ENCODE measurements at regions not wholly inside any gene's neighbourhood (a gene's known extent, or its start where the extent isn't known, plus 50 kb on each side); places are given as distances from the start of the nearest gene placed in this dataset.

DNA sequence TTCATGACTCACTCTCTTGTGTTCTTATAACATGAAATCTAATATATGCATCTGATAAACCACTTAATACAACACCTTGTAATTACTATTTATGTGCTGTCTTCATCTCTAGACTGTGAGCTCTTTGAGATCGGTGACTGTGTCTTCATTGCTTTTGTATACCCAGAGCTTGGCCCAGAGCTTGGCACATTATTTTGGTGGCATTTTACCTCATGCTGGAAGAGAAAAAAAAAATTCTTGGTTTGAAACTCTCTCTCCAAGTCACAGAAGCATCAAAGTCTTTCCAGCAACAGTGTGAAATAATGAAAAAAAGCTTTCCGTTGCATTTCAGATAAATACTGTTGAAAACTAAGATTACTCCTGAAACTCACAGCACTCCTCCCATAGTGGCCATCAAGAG lies 451.6 kb downstream of the NUF2 start:
- no peak overlapping the region for H3K27ac Mint-ChIP-seq
- H3K27me3 ChIP-seq (ENCODE audit: control insufficient read depth in 1 of 2, insufficient read depth in 2 of 2, low read length in 2 of 2), result no peaks in the 10 kb centered on the region
- no peak overlapping the region for H3K4me3 Mint-ChIP-seq
- DNase-seq (no peak), ATAC-seq (ENCODE audit: poor library complexity) (no peak)
- intact Hi-C loops (cut with DNase I, micrococcal nuclease), result no loop called here
- H3K36me3 ChIP-seq (ENCODE audit: insufficient read depth, low read length), result no peaks in the 10 kb centered on the region
- no peak overlapping the region for H3K27ac ChIP-seq (ENCODE audit: low read depth in 1 of 2, low read length in 2 of 2)
- H3K4me1 ChIP-seq (ENCODE audit: insufficient read depth, low read length), result no peaks in the 10 kb centered on the region
- H3K4me3 ChIP-seq (ENCODE audit: low read length), result no peak overlapping the region
- ChIA-PET POLR2A (no interaction called here), CTCF (no interaction called here)
- peaks cover 14% of the 10 kb centered on the region for H3K9me3 Mint-ChIP-seq
- H3K9me3 ChIP-seq (ENCODE audit: control insufficient read depth in 1 of 2, insufficient read depth in 1 of 2, low read length in 2 of 2), result no peaks in the 10 kb centered on the region
- no peaks in the 10 kb centered on the region for H3K4me1 Mint-ChIP-seq (ENCODE audit: low read depth)
- TF ChIP-seq, protein P1, sequence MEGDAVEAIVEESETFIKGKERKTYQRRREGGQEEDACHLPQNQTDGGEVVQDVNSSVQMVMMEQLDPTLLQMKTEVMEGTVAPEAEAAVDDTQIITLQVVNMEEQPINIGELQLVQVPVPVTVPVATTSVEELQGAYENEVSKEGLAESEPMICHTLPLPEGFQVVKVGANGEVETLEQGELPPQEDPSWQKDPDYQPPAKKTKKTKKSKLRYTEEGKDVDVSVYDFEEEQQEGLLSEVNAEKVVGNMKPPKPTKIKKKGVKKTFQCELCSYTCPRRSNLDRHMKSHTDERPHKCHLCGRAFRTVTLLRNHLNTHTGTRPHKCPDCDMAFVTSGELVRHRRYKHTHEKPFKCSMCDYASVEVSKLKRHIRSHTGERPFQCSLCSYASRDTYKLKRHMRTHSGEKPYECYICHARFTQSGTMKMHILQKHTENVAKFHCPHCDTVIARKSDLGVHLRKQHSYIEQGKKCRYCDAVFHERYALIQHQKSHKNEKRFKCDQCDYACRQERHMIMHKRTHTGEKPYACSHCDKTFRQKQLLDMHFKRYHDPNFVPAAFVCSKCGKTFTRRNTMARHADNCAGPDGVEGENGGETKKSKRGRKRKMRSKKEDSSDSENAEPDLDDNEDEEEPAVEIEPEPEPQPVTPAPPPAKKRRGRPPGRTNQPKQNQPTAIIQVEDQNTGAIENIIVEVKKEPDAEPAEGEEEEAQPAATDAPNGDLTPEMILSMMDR (IDR thresholded peaks at IDR 0.05), result no peak
- H3K36me3 Mint-ChIP-seq (ENCODE audit: low read depth), result no peaks in the 10 kb centered on the region
- no peaks in the 10 kb centered on the region for H3K27me3 Mint-ChIP-seq

DNA sequence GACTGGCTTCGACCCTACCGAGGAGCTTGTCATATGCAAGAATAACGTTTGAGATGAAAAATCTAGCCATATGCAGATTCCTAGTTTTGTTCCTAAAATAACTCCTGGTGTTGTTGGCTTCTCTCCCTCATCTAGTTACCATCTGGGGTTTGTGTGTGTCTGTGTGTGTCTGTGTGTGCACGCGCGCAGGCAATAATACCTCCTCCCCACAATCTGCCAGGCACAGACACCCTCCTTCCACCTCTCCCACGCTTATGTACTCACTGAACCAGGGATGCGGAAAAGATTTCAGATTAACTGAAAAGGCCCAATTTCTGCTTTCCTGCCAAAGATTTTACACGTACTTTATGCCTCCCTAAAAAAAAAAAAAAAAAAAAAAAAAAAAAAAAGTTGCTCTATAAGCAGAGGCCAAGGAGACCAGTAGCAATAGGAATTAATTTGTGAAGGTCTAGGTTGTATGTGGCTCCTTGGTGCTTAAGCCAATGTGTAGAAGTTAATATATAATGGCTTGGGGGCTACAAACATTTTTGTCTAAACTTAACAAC lies 452.7 kb downstream of the NUF2 start:
- intact Hi-C loops (cut with DNase I, micrococcal nuclease), result no loop called here
- Mint-ChIP-seq H3K4me1 (ENCODE audit: low read depth) (no peaks in the 10 kb centered on the region), H3K4me3 (no peak overlapping the region), H3K9me3 (peaks cover 14% of the 10 kb centered on the region), H3K27me3 (no peaks in the 10 kb centered on the region), H3K36me3 (ENCODE audit: low read depth) (no peaks in the 10 kb centered on the region), H3K27ac (no peak overlapping the region)
- Histone ChIP-seq H3K27ac (ENCODE audit: low read depth in 1 of 2, low read length in 2 of 2) (no peak overlapping the region), H3K36me3 (ENCODE audit: insufficient read depth, low read length) (no peaks in the 10 kb centered on the region), H3K4me3 (ENCODE audit: low read length) (no peak overlapping the region), H3K27me3 (ENCODE audit: control insufficient read depth in 1 of 2, insufficient read depth in 2 of 2, low read length in 2 of 2) (no peaks in the 10 kb centered on the region), H3K4me1 (ENCODE audit: insufficient read depth, low read length) (no peaks in the 10 kb centered on the region), H3K9me3 (ENCODE audit: control insufficient read depth in 1 of 2, insufficient read depth in 1 of 2, low read length in 2 of 2) (no peaks in the 10 kb centered on the region)
- TF ChIP-seq, protein P1 (IDR thresholded peaks at IDR 0.05), result no peak
- POLR2A ChIA-PET, result no interaction called here
- ATAC-seq (ENCODE audit: poor library complexity) (no peak), DNase-seq (no peak)
- CTCF ChIA-PET, result no interaction called here

DNA sequence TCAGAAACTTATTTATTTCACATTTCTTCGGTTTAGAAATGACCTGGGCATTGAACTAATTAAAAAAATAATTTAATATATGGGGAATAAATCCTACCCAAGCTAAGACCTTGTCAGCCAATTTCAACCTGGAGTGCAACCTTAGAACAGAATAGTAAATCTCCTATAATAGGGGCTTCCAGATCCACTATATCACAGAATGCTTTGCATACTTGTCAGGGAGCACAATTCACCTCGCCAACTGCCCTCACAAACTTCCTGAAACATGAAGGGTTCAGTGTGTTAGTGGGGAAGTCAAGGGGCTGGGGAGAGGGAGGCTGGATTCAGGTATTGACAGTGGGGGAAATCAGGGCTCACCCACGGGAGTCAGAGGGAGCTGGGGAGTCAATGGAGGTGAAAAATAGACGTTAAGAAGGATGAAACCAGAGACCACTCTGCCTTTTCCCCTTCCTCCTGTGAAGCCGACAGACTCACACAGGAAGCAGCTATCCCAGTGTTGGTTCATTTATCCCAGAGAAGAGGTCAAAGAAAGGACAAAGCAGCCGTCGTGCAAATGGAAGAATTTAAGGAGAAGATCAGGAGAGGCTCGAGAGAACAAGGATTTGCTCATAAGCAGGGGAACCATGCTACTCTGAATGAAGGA lies 453.3 kb downstream of the NUF2 start:
- Histone ChIP-seq H3K4me3 (ENCODE audit: low read length) (no peak overlapping the region), H3K27me3 (ENCODE audit: control insufficient read depth in 1 of 2, insufficient read depth in 2 of 2, low read length in 2 of 2) (no peaks in the 10 kb centered on the region), H3K36me3 (ENCODE audit: insufficient read depth, low read length) (no peaks in the 10 kb centered on the region), H3K27ac (ENCODE audit: low read depth in 1 of 2, low read length in 2 of 2) (no peak overlapping the region), H3K4me1 (ENCODE audit: insufficient read depth, low read length) (no peaks in the 10 kb centered on the region), H3K9me3 (ENCODE audit: control insufficient read depth in 1 of 2, insufficient read depth in 1 of 2, low read length in 2 of 2) (no peaks in the 10 kb centered on the region)
- ChIA-PET CTCF (no interaction called here), POLR2A (no interaction called here)
- H3K9me3 Mint-ChIP-seq, result peaks cover 14% of the 10 kb centered on the region
- no peak for DNase-seq
- H3K27me3 Mint-ChIP-seq, result no peaks in the 10 kb centered on the region
- TF ChIP-seq, protein P1 (IDR thresholded peaks at IDR 0.05), result no peak
- H3K4me1 Mint-ChIP-seq (ENCODE audit: low read depth), result no peaks in the 10 kb centered on the region
- intact Hi-C loops (cut with DNase I, micrococcal nuclease), result no loop called here
- no peak overlapping the region for H3K4me3 Mint-ChIP-seq
- H3K27ac Mint-ChIP-seq, result no peak overlapping the region
- no peak for ATAC-seq (ENCODE audit: poor library complexity)
- H3K36me3 Mint-ChIP-seq (ENCODE audit: low read depth), result no peaks in the 10 kb centered on the region
